Testis (tissue), 2 donors: ENCODE measurements at regions not wholly inside any gene's neighbourhood (a gene's known extent, or its start where the extent isn't known, plus 50 kb on each side); places are given as distances from the start of the nearest gene placed in this dataset.

ENCODE experiments used
- POLR2A ChIP-seq: fragments of 450-650 bp; IDR thresholded peaks from one replicate; pipeline ENCODE4 v1.6.1; 2017; ENCODE audit warnings: antibody characterized with exemption, mild to moderate bottlenecking, moderate library complexity
- TF ChIP-seq, protein P1 (sequence below), 3 experiments: fragments of 450-650 bp in 2 of 3; fragments of 200-600 bp in 1 of 3; sonication (generic) in 1 of 3; IDR thresholded peaks; one replicate each; pipeline ENCODE4 v1.5.1; 2016 to 2019; ENCODE audit warnings: antibody characterized with exemption in 3 of 3, mild to moderate bottlenecking in 2 of 3, moderate library complexity in 1 of 3

GRCh38 chr2:53379547-53379946 lies 388.1 kb upstream of the CHAC2 start:
- TF ChIP-seq, protein P1, sequence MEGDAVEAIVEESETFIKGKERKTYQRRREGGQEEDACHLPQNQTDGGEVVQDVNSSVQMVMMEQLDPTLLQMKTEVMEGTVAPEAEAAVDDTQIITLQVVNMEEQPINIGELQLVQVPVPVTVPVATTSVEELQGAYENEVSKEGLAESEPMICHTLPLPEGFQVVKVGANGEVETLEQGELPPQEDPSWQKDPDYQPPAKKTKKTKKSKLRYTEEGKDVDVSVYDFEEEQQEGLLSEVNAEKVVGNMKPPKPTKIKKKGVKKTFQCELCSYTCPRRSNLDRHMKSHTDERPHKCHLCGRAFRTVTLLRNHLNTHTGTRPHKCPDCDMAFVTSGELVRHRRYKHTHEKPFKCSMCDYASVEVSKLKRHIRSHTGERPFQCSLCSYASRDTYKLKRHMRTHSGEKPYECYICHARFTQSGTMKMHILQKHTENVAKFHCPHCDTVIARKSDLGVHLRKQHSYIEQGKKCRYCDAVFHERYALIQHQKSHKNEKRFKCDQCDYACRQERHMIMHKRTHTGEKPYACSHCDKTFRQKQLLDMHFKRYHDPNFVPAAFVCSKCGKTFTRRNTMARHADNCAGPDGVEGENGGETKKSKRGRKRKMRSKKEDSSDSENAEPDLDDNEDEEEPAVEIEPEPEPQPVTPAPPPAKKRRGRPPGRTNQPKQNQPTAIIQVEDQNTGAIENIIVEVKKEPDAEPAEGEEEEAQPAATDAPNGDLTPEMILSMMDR (IDR thresholded peaks at IDR 0.05) = no peak
- TF ChIP-seq POLR2A = no peak
